ENCODE measurements at regions not wholly inside any gene's neighbourhood (a gene's known extent, or its start where the extent isn't known, plus 50 kb on each side); places are given as distances from the start of the nearest gene placed in this dataset.

DNA sequence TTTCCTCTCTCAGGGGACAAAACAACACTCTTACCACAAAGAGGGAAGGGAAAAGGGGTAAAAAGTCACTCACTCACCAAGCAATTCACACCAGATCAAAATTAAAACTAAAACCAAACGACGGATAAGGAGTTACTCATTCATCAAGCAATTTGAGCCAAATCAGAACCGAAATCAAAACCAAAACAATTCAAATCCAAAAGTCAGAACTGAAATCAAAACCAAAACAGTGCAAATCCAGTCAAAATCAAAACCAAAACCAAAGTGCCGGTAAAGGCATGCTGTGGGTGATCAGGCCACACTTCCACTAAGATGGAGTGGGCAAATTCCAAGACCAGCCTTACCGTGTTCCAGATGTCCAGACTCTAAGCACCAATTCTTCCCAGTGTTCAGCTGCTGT, 717.9 kb downstream of the AMY1C start:
- Histone ChIP-seq H3K4me3 (ENCODE audit: low read depth in 1 of 3, low read length in 3 of 3) (peak overlapping the region; percentile 6 to 54 (median 9)), H3K27ac (ENCODE audit: low read depth in 1 of 2, low read length in 2 of 2) (peak overlapping the region in 1 of 2 donors; percentile 69), H3K4me1 (ENCODE audit: control insufficient read depth in 4 of 4, insufficient read depth in 4 of 4, low read length in 3 of 4) (peaks cover 0 to 4% (median 0%) of the 10 kb centered on the region in 4 donors), H3K9ac (ENCODE audit: low read depth in 1 of 2, low read length in 2 of 2) (no peak overlapping the region), H3K27me3 (ENCODE audit: control insufficient read depth in 4 of 4, insufficient read depth in 4 of 4, low read length in 3 of 4) (no peaks in the 10 kb centered on the region), H3K36me3 (ENCODE audit: control insufficient read depth in 4 of 4, insufficient read depth in 3 of 4, low read depth in 1 of 4, low read length in 3 of 4) (no peaks in the 10 kb centered on the region), H3K9me3 (ENCODE audit: control insufficient read depth in 4 of 4, low read length in 3 of 4) (no peaks in the 10 kb centered on the region)
- no peak for TF ChIP-seq FOXA2 (IDR thresholded peaks at IDR 0.05)
- TF ChIP-seq RAD21 (IDR thresholded peaks at IDR 0.05): no peak
- TF ChIP-seq TAF1 (conservative IDR thresholded peaks at IDR 0.05): no peak
- 53% methylated on average over 5 of the region's 5 CpGs for WGBS
- DNase-seq (ENCODE audit: low spot score): no peak

DNA sequence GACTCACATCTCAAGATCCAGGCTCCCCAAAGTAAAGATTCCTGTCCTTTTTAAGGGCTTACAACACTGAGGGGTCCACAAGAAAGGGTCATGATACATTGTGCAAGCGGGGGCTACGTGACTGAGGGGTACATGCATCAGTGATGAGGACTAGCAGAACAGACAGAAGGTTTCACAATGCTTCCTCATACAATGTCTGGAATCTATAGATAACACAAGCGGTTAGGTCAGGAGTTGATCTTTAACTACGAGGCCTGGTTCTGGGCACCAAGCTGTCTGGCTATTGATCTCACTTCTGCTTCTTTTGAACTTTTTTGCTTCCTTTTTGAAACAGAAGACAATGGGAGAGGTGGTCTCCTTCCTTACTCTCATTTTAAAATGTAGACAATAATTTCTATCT, 718.6 kb downstream of the AMY1C start:
- DNase-seq (ENCODE audit: low spot score): no peak
- 66% methylated on average over 4 of the region's 4 CpGs for WGBS
- no peak overlapping the region for H3K27ac ChIP-seq (ENCODE audit: low read depth in 1 of 2, low read length in 2 of 2)

More for the DNA sequence above, 718.6 kb downstream of the AMY1C start:
- TF ChIP-seq MAX (IDR thresholded peaks at IDR 0.05): no peak
- TF ChIP-seq, protein P1, sequence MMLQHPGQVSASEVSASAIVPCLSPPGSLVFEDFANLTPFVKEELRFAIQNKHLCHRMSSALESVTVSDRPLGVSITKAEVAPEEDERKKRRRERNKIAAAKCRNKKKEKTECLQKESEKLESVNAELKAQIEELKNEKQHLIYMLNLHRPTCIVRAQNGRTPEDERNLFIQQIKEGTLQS (IDR thresholded peaks at IDR 0.05): no peak
- no peak for TF ChIP-seq HNF4A (conservative IDR thresholded peaks at IDR 0.05)
- TF ChIP-seq TAF1 (conservative IDR thresholded peaks at IDR 0.05): no peak
- TF ChIP-seq EGR1 (IDR thresholded peaks at IDR 0.05; ENCODE audit: low read depth in 2 of 2): no peak
- TF ChIP-seq GABPA (IDR thresholded peaks at IDR 0.05 in 1 of 2, conservative IDR thresholded peaks at IDR 0.05 in 1 of 2): no peak
- no peak for TF ChIP-seq FOXA2 (IDR thresholded peaks at IDR 0.05)
- no peak for TF ChIP-seq FOXA1 (IDR thresholded peaks at IDR 0.05)
- no peak for TF ChIP-seq YY1 (IDR thresholded peaks at IDR 0.05)
- no peak for TF ChIP-seq RAD21 (IDR thresholded peaks at IDR 0.05)
- no peak for TF ChIP-seq SP1 (IDR thresholded peaks at IDR 0.05)
- TF ChIP-seq NR2F2 (IDR thresholded peaks at IDR 0.05): no peak
- no peak for TF ChIP-seq HNF4G (IDR thresholded peaks at IDR 0.05)
- no peak for TF ChIP-seq JUND (IDR thresholded peaks at IDR 0.05)
- TF ChIP-seq, protein P2, sequence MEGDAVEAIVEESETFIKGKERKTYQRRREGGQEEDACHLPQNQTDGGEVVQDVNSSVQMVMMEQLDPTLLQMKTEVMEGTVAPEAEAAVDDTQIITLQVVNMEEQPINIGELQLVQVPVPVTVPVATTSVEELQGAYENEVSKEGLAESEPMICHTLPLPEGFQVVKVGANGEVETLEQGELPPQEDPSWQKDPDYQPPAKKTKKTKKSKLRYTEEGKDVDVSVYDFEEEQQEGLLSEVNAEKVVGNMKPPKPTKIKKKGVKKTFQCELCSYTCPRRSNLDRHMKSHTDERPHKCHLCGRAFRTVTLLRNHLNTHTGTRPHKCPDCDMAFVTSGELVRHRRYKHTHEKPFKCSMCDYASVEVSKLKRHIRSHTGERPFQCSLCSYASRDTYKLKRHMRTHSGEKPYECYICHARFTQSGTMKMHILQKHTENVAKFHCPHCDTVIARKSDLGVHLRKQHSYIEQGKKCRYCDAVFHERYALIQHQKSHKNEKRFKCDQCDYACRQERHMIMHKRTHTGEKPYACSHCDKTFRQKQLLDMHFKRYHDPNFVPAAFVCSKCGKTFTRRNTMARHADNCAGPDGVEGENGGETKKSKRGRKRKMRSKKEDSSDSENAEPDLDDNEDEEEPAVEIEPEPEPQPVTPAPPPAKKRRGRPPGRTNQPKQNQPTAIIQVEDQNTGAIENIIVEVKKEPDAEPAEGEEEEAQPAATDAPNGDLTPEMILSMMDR (IDR thresholded peaks at IDR 0.05; ENCODE audit: low read depth, low read length, missing input control): no peak
- TF ChIP-seq, protein P3, sequence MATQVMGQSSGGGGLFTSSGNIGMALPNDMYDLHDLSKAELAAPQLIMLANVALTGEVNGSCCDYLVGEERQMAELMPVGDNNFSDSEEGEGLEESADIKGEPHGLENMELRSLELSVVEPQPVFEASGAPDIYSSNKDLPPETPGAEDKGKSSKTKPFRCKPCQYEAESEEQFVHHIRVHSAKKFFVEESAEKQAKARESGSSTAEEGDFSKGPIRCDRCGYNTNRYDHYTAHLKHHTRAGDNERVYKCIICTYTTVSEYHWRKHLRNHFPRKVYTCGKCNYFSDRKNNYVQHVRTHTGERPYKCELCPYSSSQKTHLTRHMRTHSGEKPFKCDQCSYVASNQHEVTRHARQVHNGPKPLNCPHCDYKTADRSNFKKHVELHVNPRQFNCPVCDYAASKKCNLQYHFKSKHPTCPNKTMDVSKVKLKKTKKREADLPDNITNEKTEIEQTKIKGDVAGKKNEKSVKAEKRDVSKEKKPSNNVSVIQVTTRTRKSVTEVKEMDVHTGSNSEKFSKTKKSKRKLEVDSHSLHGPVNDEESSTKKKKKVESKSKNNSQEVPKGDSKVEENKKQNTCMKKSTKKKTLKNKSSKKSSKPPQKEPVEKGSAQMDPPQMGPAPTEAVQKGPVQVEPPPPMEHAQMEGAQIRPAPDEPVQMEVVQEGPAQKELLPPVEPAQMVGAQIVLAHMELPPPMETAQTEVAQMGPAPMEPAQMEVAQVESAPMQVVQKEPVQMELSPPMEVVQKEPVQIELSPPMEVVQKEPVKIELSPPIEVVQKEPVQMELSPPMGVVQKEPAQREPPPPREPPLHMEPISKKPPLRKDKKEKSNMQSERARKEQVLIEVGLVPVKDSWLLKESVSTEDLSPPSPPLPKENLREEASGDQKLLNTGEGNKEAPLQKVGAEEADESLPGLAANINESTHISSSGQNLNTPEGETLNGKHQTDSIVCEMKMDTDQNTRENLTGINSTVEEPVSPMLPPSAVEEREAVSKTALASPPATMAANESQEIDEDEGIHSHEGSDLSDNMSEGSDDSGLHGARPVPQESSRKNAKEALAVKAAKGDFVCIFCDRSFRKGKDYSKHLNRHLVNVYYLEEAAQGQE (IDR thresholded peaks at IDR 0.05): no peak
- TF ChIP-seq, protein P4, sequence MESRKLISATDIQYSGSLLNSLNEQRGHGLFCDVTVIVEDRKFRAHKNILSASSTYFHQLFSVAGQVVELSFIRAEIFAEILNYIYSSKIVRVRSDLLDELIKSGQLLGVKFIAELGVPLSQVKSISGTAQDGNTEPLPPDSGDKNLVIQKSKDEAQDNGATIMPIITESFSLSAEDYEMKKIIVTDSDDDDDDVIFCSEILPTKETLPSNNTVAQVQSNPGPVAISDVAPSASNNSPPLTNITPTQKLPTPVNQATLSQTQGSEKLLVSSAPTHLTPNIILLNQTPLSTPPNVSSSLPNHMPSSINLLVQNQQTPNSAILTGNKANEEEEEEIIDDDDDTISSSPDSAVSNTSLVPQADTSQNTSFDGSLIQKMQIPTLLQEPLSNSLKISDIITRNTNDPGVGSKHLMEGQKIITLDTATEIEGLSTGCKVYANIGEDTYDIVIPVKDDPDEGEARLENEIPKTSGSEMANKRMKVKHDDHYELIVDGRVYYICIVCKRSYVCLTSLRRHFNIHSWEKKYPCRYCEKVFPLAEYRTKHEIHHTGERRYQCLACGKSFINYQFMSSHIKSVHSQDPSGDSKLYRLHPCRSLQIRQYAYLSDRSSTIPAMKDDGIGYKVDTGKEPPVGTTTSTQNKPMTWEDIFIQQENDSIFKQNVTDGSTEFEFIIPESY (IDR thresholded peaks at IDR 0.05): no peak
- Histone ChIP-seq H3K9ac (ENCODE audit: low read depth in 1 of 2, low read length in 2 of 2) (no peak overlapping the region), H3K4me3 (ENCODE audit: low read depth in 1 of 3, low read length in 3 of 3) (no peak overlapping the region), H3K4me1 (ENCODE audit: control insufficient read depth in 4 of 4, insufficient read depth in 4 of 4, low read length in 3 of 4) (peaks cover 0 to 4% (median 0%) of the 10 kb centered on the region in 4 donors), H3K36me3 (ENCODE audit: control insufficient read depth in 4 of 4, insufficient read depth in 3 of 4, low read depth in 1 of 4, low read length in 3 of 4) (no peaks in the 10 kb centered on the region), H3K9me3 (ENCODE audit: control insufficient read depth in 4 of 4, low read length in 3 of 4) (no peaks in the 10 kb centered on the region), H3K27me3 (ENCODE audit: control insufficient read depth in 4 of 4, insufficient read depth in 4 of 4, low read length in 3 of 4) (no peaks in the 10 kb centered on the region)

All from liver (tissue), 8 donors.